ENCODE measurements at regions not wholly inside any gene's neighbourhood (a gene's known extent, or its start where the extent isn't known, plus 50 kb on each side); places are given as distances from the start of the nearest gene placed in this dataset.
A peak's percentile ranks its signal among the peaks of the same experiment; 100 is the strongest.

- no peak for DNase-seq (ENCODE audit: insufficient read length, low spot score)
- no peak for FAIRE-seq
These were observed 248.0 kb downstream of the RBFOX3 start for GRCh38 chr17:79362772-79363305.

DNA sequence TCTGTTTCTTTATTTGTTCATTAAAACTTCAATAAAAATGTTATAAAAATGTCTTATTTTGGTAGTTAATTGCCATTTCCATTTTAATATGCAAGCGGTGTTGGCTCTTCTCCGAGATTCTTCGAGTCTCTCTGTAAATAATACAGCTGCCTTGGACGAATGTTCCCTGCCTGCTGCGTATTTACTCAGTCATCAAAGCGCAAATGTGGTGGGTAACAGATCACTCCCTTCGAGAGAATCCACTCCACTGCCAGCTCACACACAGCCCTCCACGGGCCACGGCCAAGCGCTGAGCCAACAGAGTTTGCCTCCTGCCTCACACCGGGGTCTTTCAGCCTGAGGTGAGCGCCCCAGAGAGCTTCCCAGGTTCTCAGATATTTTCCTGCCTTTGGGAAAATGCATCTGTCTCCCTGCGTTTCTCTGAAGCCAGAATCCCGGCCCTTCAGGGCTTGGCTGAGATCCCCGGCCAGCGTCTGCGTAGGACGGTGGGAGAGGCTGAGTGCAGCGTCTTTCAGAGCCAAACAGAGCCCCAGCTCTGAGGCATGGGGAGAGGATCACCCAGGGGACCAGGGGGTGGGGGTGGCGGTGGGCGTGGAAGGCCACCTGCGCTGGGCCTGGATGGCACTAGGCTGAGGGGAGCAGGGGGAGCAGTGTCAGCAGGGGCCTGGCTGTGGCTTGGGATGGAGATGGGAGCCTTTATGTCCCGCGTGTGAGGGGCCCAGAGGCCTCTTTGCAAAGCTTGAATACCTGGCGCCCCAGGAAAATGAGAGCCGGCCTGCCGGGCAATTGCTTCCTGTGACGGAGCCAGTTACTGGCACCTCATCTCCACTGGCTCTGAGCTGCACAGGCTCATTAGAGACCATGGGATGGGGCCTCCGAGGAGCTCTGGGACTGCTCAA lies 248.7 kb downstream of the RBFOX3 start:
- no peak for DNase-seq (ENCODE audit: insufficient read length, low spot score)

DNA sequence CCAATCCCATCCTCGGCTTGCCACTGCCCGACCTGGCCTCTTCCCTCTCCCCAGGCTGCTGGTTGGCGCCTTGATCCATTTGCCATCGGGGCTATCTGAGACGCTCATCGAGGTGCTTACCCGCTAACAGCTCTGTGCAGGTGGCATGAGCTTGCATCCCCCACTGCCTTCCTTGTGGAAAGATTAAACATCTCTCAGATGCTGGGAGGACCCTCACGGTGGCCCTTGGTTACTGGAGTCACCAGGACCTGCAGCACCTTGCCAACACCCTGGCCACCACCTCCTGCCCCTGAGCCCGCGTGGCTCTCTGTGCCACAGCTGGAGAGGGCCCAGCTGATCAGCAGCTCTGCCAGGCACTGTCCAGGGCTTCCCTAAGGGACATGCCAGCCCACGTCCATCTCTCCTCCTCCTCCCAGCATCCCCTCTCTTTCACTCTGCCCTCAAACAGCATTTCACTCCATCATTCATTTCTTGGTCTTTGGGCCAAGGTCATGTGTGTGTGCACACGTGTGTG lies 249.6 kb downstream of the RBFOX3 start:
- FAIRE-seq (no peak), DNase-seq (ENCODE audit: insufficient read length, low spot score) (no peak)

More for the DNA sequence above, 248.7 kb downstream of the RBFOX3 start:
- no peak for FAIRE-seq

GRCh38 chr17:79360196-79360595 lies 250.7 kb downstream of the RBFOX3 start:
- no peak for FAIRE-seq
- DNase-seq (ENCODE audit: insufficient read length, low spot score): no peak

DNA sequence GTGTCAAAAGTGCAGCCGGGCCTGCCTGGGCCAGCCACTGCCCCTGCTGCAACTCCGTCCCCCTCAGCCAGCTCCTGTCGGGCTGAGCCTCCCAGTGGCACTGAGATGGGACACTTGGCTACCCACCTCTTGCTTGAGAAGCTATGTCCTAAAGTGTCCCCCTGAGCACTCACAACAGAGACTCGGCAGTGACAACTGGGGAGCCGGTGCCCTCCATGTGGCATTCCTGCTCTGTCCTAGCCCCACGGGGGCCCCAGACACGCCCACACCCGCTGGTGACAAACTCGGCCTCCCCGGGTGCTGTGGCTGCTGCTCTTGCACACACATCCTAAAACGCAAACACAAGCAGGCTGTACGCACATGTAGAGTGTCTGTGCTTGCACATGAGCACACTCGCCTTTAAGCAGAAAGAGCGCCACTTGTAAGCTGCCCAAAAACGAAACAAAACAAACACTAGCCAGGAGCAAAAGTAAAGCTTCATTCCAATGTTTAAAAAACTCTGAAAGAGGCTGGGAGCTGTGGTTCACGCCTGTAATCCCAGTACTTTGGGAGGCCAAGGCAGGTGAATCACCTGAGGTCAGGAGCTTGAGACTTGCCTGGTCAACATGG lies 253.9 kb downstream of the RBFOX3 start:
- FAIRE-seq: no peak
- no peak for DNase-seq (ENCODE audit: insufficient read length, low spot score)

- DNase-seq (ENCODE audit: insufficient read length, low spot score): no peak
- FAIRE-seq: no peak
These were observed 255.7 kb downstream of the RBFOX3 start for GRCh38 chr17:79355165-79355564.

- FAIRE-seq (no peak), DNase-seq (ENCODE audit: insufficient read length, low spot score) (no peak)
These were observed 256.6 kb downstream of the RBFOX3 start for GRCh38 chr17:79354173-79354820.

DNA sequence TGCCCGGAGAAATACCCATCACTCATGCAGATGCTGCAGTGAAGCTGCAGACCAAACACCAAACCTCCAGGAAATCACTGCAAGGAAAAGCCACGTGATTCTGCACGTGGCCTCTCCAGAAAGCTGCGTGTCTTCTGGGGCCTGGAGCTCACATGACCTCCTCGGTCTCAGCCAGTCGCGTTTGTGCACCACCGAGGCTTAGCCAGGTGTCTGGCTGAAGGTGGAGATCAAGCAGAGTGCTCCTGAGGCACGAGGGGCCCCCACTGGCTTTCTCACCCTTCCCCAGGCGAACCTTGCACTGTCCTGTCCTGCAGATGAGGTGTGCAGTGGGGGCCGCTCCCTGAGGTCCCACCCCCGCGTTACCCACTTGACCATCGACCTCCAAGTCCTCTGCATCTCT lies 257.3 kb downstream of the RBFOX3 start:
- DNase-seq (ENCODE audit: insufficient read length, low spot score) (no peak), FAIRE-seq (no peak)

- FAIRE-seq (no peak), DNase-seq (ENCODE audit: insufficient read length, low spot score) (no peak)
These were observed 257.8 kb downstream of the RBFOX3 start for GRCh38 chr17:79353016-79353415.

- FAIRE-seq: no peak
- no peak for DNase-seq (ENCODE audit: insufficient read length, low spot score)
These were observed 260.3 kb downstream of the RBFOX3 start for GRCh38 chr17:79350533-79350932.

- no peak for FAIRE-seq
- DNase-seq (ENCODE audit: insufficient read length, low spot score): no peak
These were observed 261.1 kb downstream of the RBFOX3 start for GRCh38 chr17:79349506-79350400.

- DNase-seq (ENCODE audit: insufficient read length, low spot score) (no peak), FAIRE-seq (no peak)
These were observed 267.8 kb downstream of the ENGASE start for GRCh38 chr17:79342376-79342775.

- DNase-seq (ENCODE audit: insufficient read length, low spot score): no peak
- FAIRE-seq: no peak
These were observed 267.2 kb downstream of the ENGASE start for GRCh38 chr17:79341816-79342215.

DNA sequence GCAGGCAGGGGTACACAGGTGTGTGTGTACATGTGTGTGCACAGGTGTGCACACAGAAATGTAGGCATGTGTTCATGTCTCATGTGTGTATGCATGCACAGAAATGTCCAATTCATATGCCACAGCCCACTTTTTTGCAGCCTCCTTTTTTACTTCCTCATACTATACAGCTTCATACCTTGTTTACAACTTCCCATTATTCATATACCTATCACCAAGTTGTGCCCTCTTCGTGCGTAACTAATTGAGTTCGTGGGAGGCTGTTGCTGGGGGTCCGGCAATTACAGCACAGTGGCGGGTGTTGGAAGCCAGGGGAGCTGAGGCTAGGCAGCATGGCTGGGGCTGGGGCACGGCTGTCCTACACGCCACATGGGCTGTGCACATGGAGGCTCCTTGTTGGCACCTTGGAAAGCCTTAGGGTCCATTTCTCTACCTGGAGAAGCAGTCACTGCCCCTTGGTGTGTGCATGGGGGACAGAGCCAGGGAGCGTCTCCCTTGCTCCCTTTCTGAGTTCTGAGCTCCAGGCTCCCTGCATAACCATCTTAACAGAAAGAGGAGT lies 266.7 kb downstream of the ENGASE start:
- FAIRE-seq (no peak), DNase-seq (ENCODE audit: insufficient read length, low spot score) (no peak)

DNA sequence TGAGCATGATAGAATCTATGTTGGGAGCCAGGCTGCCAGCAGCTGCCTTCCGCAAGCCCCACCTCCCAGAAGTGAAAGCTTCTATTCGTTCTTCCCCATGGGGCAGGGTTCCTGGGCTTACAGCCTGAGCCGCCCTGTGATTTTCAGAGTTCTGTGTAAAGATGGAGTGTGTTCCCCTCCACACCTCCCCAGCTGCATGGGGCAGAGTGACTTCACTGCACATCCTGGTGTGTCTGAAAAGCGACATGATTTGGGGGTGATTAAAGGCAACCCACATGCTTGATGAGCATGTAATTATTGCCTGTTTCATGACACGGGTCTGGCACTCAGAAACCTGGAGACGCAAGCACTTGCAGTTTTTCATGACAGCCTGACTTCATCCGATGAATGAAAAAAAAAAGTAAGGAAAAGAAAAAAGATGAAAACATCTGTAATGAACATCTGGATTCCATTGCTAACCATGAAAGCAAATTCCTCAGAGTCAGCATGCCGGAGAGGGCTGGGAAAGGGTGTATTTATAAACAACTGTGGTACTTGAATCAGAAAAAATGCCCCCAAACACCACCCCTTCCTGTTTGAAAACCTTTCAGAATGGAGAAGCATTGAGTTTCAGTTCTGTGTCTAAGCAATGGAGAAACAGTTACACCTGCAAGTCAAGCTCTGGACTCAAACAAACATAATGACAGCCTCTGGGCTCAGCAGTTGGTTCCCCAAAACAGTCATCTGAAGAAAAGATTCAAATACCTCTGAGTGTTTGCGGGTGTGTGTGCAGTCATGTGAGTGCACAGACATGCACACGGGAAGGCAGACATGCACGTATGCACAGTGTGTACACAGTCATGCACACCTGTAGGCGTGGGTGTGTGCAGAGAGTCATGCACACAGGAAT lies 266.0 kb downstream of the ENGASE start:
- FAIRE-seq: peak; percentile 95

GRCh38 chr17:79339321-79339720 lies 264.7 kb downstream of the ENGASE start:
- DNase-seq (ENCODE audit: insufficient read length, low spot score): no peak
- FAIRE-seq: no peak

More for the DNA sequence above, 266.0 kb downstream of the ENGASE start:
- DNase-seq (ENCODE audit: insufficient read length, low spot score): peak; percentile 69

- FAIRE-seq (no peak), DNase-seq (ENCODE audit: insufficient read length, low spot score) (no peak)
These were observed 264.0 kb downstream of the ENGASE start for GRCh38 chr17:79338604-79339003.

- DNase-seq (ENCODE audit: insufficient read length, low spot score): no peak
- FAIRE-seq: no peak
These were observed 263.5 kb downstream of the ENGASE start for GRCh38 chr17:79338152-79338551.

DNA sequence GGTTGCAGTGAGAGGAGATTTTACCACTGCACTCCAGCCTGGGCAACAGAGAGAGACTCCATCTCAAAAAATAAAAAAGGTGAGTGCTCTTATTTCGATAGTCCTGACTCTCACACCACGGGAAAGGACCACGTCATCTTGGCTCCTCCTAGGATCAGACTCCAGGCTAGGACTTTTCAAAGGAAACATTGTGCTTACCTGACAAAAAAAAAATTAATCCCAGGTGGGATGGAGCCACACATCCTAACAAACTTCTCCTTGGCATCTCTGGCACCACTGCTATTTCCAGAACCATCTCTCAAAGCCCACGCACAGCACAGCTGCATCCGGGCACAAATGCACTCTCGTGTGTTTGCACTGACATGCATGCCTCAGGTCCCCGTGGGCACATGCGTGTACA lies 262.4 kb downstream of the ENGASE start:
- FAIRE-seq (no peak), DNase-seq (ENCODE audit: insufficient read length, low spot score) (no peak)

Data from GM19239 (cell line).